B cell (primary cell): ENCODE measurements at regions not wholly inside any gene's neighbourhood (a gene's known extent, or its start where the extent isn't known, plus 50 kb on each side); places are given as distances from the start of the nearest gene placed in this dataset.

Experiments
- ATAC-seq: fragments of 200-7000 bp; cut with Tn5 transposase; one replicate; pipeline ENCODE4 v1.10.0; 2021; ENCODE audit warnings: low read depth, mild to moderate bottlenecking, moderate number of reproducible peaks, moderate library complexity
- CTCF ChIA-PET: fragments of 350-600 bp; sonication (Branson Sonifier 250); formaldehyde crosslinking; loops from one replicate; lab custom pipeline; 2021; ENCODE audit warnings: antibody characterized with exemption, inconsistent platforms; lab: Charles Lee
- POLR2A ChIA-PET: fragments of 350-600 bp; sonication (Branson Sonifier 250); formaldehyde crosslinking; loops from one replicate; lab custom pipeline; 2021; ENCODE audit warnings: antibody characterized with exemption; lab: Charles Lee
- DNase-seq: peaks from one replicate; pipeline ENCODE4 v3.0.0; 2013
- H2AFZ ChIP-seq: 2 replicates; pipeline ENCODE4 v1.6.1; 2012; ENCODE audit warnings: mild to moderate bottlenecking, low read depth, low read length; ENCODE audit not compliant: insufficient read depth, poor library complexity, severe bottlenecking
- H3K27ac ChIP-seq, 2 donors: 1 replicate in 1 of 2; 2 replicates in 1 of 2; pipeline ENCODE4 v1.5.1; 2012 to 2013; ENCODE audit warnings: low read length in 2 of 2, mild to moderate bottlenecking in 2 of 2, moderate library complexity in 1 of 2
- H3K27me3 ChIP-seq, 4 experiments: fragments of 200-600 bp in 1 of 4; sonication (generic) in 1 of 4; replicated peaks in 1 of 4; 1 replicate in 2 of 4; 2 replicates in 2 of 4; pipeline versions ENCODE4 v1.6.1 to v1.7.0; 2013 to 2016; ENCODE audit warnings: low read length in 3 of 4, mild to moderate bottlenecking in 2 of 4, mixed read lengths in 1 of 4, moderate library complexity in 1 of 4; ENCODE audit not compliant: insufficient read depth in 4 of 4, control insufficient read depth in 3 of 4; ENCODE audit errors: control extremely low read depth in 1 of 4
- H3K36me3 ChIP-seq, 2 experiments: replicated peaks in 1 of 2; 1 replicate in 1 of 2; 2 replicates in 1 of 2; pipeline versions ENCODE4 v1.6.1 to v1.7.1; 2013; ENCODE audit warnings: low read length in 1 of 2; ENCODE audit not compliant: insufficient read depth in 2 of 2, control insufficient read depth in 1 of 2; ENCODE audit errors: control extremely low read depth in 1 of 2, extremely low read depth in 1 of 2
- H3K4me1 ChIP-seq, 2 donors: fragments of 200-600 bp in 1 of 2; sonication (generic) in 1 of 2; 1 replicate in 1 of 2; 2 replicates in 1 of 2; pipeline versions ENCODE4 v1.5.1 to v1.6.1; 2013 to 2017; ENCODE audit warnings: low read length in 2 of 2; ENCODE audit not compliant: control insufficient read depth in 2 of 2, insufficient read depth in 2 of 2
- H3K4me2 ChIP-seq: replicated peaks from 2 replicates; pipeline ENCODE3; 2012; ENCODE audit warnings: mild to moderate bottlenecking, low read depth, low read length; ENCODE audit not compliant: poor library complexity, severe bottlenecking
- H3K4me3 ChIP-seq, 5 experiments: fragments of 200-600 bp in 1 of 5; sonication (generic) in 1 of 5; 1 replicate in 3 of 5; 2 replicates in 2 of 5; pipeline versions ENCODE4 v1.5.1 to v1.7.0; 2011 to 2016; ENCODE audit warnings: low read length in 4 of 5, mild to moderate bottlenecking in 4 of 5, low read depth in 2 of 5, control low read depth in 1 of 5, moderate library complexity in 1 of 5; ENCODE audit not compliant: insufficient read depth in 1 of 5; ENCODE audit errors: control extremely low read depth in 1 of 5, extremely low read depth in 1 of 5
- H3K79me2 ChIP-seq: fragments of 200-600 bp; sonication (generic); one replicate; pipeline ENCODE4 v1.6.0; 2016; ENCODE audit warnings: low read length; ENCODE audit not compliant: control insufficient read depth, insufficient read depth
- H3K9ac ChIP-seq: fragments of 200-600 bp; sonication (generic); 2 replicates; pipeline ENCODE4 v1.6.1; 2017; ENCODE audit warnings: mild to moderate bottlenecking, low read length, moderate library complexity
- H3K9me3 ChIP-seq, 3 donors: one replicate each; pipeline versions ENCODE4 v1.6.1 to v1.7.1; 2013; ENCODE audit warnings: low read length in 2 of 3; ENCODE audit not compliant: control insufficient read depth in 2 of 3, insufficient read depth in 1 of 3; ENCODE audit errors: control extremely low read depth in 1 of 3
- H4K20me1 ChIP-seq: 2 replicates; pipeline ENCODE4 v1.6.0; 2012; ENCODE audit warnings: mild to moderate bottlenecking, low read length; ENCODE audit not compliant: insufficient read depth, control insufficient read depth, poor library complexity, severe bottlenecking
- H3K27ac Mint-ChIP-seq: one replicate; pipeline ENCODE4 v1.8.0; 2021; ENCODE audit warnings: mixed read lengths
- H3K27me3 Mint-ChIP-seq: one replicate; pipeline ENCODE4 v1.8.0; 2021; ENCODE audit warnings: mixed read lengths
- H3K4me1 Mint-ChIP-seq: one replicate; pipeline ENCODE4 v1.8.0; 2021; ENCODE audit warnings: mixed read lengths
- H3K4me3 Mint-ChIP-seq: one replicate; pipeline ENCODE4 v1.8.0; 2021; ENCODE audit warnings: mixed read lengths
- H3K9me3 Mint-ChIP-seq: one replicate; pipeline ENCODE4 v1.8.0; 2022; ENCODE audit warnings: mixed read lengths; ENCODE audit not compliant: insufficient read depth
- EZH2 ChIP-seq: IDR thresholded peaks from 2 replicates; pipeline ENCODE4 v1.6.1; 2012; ENCODE audit warnings: borderline replicate concordance, low read depth, mild to moderate bottlenecking, moderate library complexity, low read length; ENCODE audit not compliant: insufficient read depth, poor library complexity, severe bottlenecking
- WGBS: methylation state at CpG from one replicate; pipeline ENCODE4 v1.1.5; 2013; ENCODE audit warnings: missing lambda C conversion rate; ENCODE audit not compliant: insufficient coverage; 5-methylcytosine and 5-hydroxymethylcytosine counted together
- intact Hi-C: fragments of 100-400 bp; cut with micrococcal nuclease; formaldehyde crosslinking; loops from one replicate; pipeline ENCODE4 v1.10.0; 2022
- TF ChIP-seq, protein P1 (sequence below): fragments of 200-600 bp; IDR thresholded peaks from one replicate; pipeline ENCODE4 v1.8.0; 2022; ENCODE audit warnings: antibody characterized with exemption, mild to moderate bottlenecking

DNA sequence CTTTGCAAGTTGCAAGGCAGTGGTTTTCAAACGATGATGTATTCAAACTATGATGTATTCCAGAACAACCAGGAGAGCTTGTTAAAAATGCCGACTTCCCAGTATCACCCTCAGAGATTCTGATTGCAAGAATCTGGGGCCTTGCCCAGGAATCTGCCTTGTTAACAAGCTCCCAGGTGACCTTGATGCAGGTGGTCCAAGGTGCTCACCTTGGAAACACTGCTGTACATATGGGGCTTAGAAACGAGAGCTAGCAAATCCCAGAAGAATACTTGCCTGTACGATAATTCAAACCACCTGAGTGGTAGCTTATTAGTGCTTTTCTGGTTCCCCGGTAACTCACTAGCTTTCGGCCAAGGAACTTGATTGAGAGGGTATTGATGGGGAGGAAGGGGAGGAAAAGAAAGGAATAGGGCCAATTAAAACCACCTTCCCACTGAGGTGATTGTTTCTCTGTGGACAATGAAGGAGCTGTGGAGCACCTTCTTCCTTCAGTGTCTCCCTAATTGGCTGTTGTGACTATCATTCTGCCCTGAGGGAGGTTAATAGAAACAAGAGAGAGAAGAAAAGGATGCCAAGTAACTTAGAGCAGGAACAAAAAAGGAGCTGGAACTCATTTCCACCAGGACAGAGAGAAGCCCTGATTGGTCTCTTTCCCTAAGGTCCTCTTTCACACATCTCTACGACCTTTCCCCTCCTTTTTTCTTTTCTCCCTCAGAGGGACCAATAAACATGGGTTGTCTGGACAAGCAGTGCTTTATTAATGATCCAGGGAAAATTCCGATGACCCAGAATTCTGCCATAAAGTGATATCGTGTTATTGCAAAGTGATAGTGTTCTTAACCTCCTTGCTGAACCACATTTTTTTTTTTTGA lies 218.8 kb downstream of the TMEM167A start:
- Histone ChIP-seq H2AFZ (no peak overlapping the region), H3K27ac (no peak overlapping the region), H3K4me2 (no peak overlapping the region), H4K20me1 (no peaks in the 10 kb centered on the region), H3K4me1 (no peaks in the 10 kb centered on the region), H3K27me3 (no peaks in the 10 kb centered on the region), H3K79me2 (no peaks in the 10 kb centered on the region), H3K36me3 (no peaks in the 10 kb centered on the region), H3K9me3 (no peaks in the 10 kb centered on the region), H3K4me3 (no peak overlapping the region), H3K9ac (no peak overlapping the region)
- H3K27me3 Mint-ChIP-seq: no peaks in the 10 kb centered on the region
- no peaks in the 10 kb centered on the region for H3K9me3 Mint-ChIP-seq
- no peak for DNase-seq
- intact Hi-C loops: no loop called here
- H3K27ac Mint-ChIP-seq: no peak overlapping the region
- POLR2A ChIA-PET: no interaction called here
- no peak for ATAC-seq
- 91% methylated on average over 5 of the region's 9 CpGs for WGBS
- no peak overlapping the region for H3K4me3 Mint-ChIP-seq
- H3K4me1 Mint-ChIP-seq: no peaks in the 10 kb centered on the region
- TF ChIP-seq, protein P1, sequence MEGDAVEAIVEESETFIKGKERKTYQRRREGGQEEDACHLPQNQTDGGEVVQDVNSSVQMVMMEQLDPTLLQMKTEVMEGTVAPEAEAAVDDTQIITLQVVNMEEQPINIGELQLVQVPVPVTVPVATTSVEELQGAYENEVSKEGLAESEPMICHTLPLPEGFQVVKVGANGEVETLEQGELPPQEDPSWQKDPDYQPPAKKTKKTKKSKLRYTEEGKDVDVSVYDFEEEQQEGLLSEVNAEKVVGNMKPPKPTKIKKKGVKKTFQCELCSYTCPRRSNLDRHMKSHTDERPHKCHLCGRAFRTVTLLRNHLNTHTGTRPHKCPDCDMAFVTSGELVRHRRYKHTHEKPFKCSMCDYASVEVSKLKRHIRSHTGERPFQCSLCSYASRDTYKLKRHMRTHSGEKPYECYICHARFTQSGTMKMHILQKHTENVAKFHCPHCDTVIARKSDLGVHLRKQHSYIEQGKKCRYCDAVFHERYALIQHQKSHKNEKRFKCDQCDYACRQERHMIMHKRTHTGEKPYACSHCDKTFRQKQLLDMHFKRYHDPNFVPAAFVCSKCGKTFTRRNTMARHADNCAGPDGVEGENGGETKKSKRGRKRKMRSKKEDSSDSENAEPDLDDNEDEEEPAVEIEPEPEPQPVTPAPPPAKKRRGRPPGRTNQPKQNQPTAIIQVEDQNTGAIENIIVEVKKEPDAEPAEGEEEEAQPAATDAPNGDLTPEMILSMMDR: no peak
- no peak for TF ChIP-seq EZH2
- CTCF ChIA-PET: no interaction called here

DNA sequence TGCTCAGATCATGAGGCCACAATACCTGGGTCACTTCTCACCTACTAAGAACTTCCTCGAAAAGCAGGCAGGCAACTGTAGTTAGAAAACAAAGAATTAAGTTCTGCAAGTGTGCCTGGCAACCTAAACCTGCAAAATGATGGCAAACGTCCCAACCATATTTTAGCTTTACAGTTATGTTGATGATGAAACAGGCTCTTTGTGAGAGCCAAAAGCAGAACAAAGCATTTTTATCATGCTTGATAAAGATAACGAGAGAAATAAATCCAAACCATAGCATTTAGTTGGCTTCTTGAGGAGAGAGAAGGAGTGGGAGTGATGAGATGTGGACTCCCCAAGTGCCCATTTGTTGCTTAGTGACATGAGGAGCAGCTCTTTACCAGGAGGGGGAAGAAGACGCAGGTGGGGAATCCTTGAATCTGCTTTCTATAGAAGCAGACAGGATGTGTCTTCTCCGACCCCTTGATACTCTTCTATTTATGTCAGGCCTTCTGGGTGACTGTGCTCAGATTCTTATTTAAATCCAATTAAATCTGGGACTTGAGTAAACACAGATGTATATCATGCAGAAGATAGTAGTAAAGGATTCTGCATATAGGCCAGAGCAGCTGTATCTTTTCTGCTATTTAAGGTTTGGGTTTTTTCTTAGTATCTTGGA lies 221.2 kb downstream of the TMEM167A start:
- Histone ChIP-seq H3K27ac (no peak overlapping the region), H3K4me1 (no peaks in the 10 kb centered on the region), H3K4me2 (no peak overlapping the region), H3K9me3 (no peaks in the 10 kb centered on the region), H3K27me3 (no peaks in the 10 kb centered on the region), H4K20me1 (no peaks in the 10 kb centered on the region), H3K9ac (no peak overlapping the region), H3K79me2 (no peaks in the 10 kb centered on the region), H3K36me3 (no peaks in the 10 kb centered on the region), H3K4me3 (no peak overlapping the region), H2AFZ (no peak overlapping the region)
- Mint-ChIP-seq H3K27me3 (no peaks in the 10 kb centered on the region), H3K4me1 (no peaks in the 10 kb centered on the region), H3K27ac (no peak overlapping the region), H3K9me3 (no peaks in the 10 kb centered on the region), H3K4me3 (no peak overlapping the region)
- WGBS: no CpG with 5 or more reads among the region's 5 CpGs
- TF ChIP-seq EZH2: no peak
- TF ChIP-seq, protein P1: no peak
- DNase-seq (no peak), ATAC-seq (no peak)
- intact Hi-C loops: no loop called here
- POLR2A ChIA-PET: no interaction called here
- CTCF ChIA-PET: no interaction called here
